HG02885 (cell line): ENCODE measurements at regions not wholly inside any gene's neighbourhood (a gene's known extent, or its start where the extent isn't known, plus 50 kb on each side); places are given as distances from the start of the nearest gene placed in this dataset.
"Not testable (repeated sequence)": the region's sequence is repeated elsewhere in the genome, so short reads cannot be mapped to it uniquely, and the experiment has no call there.

ENCODE experiments used
- ATAC-seq: cut with Tn5 transposase; IDR thresholded peaks from one replicate; pipeline ENCODE4 v1.9.1; 2021; ENCODE audit warnings: mild to moderate bottlenecking; ENCODE audit not compliant: unreplicated experiment, poor library complexity

DNA sequence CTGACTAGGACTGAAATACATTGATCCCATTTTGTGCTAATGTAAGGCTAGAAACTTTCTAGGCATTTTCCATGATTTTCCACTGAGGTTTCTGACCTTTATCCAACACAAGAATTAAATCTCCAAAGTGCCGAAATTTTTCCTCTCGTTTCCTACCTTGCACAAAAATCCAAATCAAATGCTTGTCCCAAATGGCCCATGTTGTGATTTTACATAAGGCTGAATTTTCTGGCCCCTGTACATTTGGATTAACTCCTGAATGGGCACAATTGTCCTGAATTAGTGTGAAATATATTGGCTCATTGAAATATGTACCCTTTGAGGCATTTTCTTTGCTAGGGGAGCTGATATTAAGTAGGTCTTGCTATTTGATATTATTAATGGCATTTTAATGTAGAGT, 105.6 kb upstream of the CBLB start:
- no peak for ATAC-seq

- no peak for ATAC-seq
These were observed 107.4 kb upstream of the CBLB start for GRCh38 chr3:105976196-105976595.

GRCh38 chr3:105979961-105980360, 111.1 kb upstream of the CBLB start:
- no peak for ATAC-seq

DNA sequence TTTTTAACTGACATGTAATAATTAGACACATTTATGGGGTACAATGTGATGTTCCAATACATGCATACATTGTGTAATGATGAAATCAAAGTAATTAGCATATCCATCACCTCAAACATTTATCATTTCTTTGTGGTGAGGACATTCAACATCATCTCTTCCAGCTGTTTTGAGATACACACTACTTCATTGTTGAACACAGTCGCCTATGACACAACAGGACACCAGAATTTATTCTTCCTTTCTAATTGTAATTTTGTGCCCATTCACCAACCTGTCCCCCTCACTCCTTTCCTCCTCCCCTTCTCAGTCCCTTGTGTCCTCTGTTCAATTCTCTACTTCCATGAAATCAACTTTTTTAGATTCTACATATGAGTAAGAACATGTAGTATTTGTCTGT, 113.4 kb upstream of the CBLB start:
- ATAC-seq, result no peak

- no peak for ATAC-seq
These were observed 116.0 kb upstream of the CBLB start for GRCh38 chr3:105984837-105985236.

DNA sequence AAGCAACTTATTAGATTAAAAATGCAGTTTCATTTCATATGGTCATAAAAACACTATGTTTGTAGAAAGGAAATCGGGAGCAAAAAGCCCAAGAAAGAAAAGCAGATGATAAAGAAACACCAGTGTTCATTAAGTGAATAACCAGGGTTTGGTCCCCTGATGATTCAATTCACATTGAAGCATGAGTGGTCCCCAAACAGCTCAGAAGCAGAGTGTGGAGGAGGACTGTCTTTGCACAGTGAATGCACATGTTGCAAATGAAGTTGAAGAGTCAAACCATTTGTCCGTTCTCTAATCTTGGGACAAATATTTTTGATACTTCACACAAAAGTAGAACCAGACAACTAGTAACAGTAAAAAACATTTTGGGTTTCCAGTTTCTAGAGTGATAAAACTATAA, 117.5 kb upstream of the CBLB start:
- ATAC-seq, result not testable (repeated sequence)

DNA sequence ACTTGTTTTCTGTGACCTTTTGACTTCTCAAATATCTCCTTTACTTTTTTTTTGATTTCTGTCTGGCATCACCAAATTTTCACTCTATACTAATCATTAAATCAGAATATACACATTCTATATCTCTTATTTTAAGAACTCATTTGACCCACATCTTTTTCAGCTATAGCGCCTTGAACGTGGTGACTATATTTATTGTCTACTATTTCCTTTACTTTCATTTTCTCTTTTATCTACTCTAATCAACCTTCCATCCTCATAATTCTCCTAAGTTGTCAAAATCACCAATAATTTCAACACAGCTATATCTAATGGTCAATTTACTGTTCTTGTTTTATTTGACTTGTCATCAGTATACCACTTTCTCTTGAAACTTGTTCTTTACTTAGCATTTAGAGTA, 119.0 kb upstream of the CBLB start:
- ATAC-seq, result no peak

GRCh38 chr3:105988540-105989212, 119.9 kb upstream of the CBLB start:
- no peak for ATAC-seq

- ATAC-seq, result no peak
These were observed 128.0 kb upstream of the CBLB start for GRCh38 chr3:105996781-105997180.

GRCh38 chr3:105997466-105997799, 128.6 kb upstream of the CBLB start:
- ATAC-seq, result no peak

DNA sequence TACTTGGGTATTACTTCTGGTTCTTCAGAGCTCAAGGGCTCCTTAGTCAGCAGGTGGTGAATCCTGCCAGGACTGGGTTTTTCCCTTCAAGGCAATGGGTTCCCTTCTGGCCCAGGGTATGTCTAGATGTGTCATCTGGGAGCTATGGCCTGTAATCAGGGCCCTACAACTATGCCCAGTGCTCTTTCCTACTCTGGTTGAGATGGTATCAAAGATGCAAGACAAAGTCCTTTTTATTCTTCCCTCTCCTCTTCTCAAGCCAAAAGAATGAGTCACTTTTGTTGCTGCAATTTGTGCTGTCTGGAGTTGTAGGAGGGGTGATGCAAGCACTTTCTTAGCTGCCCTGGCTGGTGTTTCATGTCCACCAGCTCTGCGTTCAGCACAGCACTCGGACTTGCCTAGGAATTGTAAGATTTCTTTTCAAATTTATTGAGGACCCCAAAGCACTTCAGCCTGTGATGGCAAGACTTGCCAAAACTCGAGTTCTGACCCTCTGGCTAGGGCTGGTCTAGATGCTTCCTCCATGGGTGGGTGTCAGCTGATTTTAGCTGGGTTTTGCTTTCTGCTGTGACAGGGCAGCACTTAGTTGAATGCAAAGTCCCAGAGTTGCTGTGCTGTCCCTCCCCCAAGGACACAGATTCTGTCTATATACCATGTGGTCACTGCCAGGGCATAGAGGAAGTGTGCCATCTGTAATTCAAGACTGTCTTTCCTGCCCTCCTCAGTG, 129.2 kb upstream of the CBLB start:
- ATAC-seq, result no peak

- no peak for ATAC-seq
These were observed 131.0 kb upstream of the CBLB start for GRCh38 chr3:105999856-106000255.

DNA sequence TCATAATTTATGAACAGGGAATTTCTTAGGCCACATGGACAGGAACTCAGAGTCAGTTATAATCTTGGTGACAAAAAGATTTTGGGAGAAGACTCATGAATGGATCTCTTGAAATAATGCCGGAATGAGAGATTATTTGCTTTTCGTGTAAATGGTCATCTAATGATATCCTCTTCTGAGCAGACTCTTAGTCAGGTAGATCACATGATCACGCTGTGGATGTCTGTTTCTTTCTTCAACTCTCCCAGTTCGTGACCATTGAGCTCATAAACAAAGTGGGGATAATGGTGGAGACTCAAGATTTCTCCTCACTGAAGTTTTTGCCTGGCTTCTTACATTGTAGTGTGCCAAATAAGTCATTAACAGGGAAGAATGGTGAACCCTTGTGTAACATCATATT, 133.1 kb upstream of the CBLB start:
- ATAC-seq, result no peak

- ATAC-seq, result no peak
These were observed 135.4 kb upstream of the CBLB start for GRCh38 chr3:106004137-106004681.

DNA sequence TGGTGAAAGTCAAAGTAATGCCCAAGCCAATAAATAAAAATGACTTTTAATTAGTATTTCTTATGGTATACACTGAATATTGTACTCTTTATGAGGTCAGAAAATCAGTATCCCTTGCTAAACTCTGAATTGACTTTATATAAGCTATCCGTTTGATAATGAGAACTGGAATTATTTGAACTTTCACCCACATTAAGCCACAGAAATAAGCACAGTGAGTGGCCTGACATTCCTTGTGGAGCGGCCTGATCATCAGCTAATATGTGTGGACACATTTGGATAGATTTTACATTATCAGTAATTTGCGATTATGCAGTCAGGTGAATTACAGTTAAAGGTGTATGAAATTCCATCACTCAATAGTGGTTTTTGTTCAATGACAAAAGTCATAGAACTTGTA, 136.0 kb upstream of the CBLB start:
- ATAC-seq, result no peak

GRCh38 chr3:106006001-106006400, 137.2 kb upstream of the CBLB start:
- ATAC-seq, result no peak

DNA sequence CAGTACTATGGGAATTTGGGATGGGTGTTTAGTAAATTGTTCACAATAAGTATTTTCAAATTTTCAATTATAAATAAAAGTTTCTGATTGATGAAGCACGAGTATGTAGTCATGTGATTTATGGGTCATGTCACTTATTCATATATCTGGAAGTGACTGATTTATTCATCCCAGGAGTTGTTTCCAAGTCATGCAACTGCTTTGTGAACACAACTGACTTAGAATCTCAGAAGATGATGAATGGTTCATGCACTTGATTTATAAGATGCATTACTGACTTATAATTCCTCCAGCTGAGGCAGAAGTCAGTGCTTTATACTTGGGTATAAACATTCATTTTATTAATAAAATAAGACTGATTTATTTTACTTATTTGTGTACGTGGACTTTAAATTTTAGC, 137.8 kb upstream of the CBLB start:
- ATAC-seq, result no peak

DNA sequence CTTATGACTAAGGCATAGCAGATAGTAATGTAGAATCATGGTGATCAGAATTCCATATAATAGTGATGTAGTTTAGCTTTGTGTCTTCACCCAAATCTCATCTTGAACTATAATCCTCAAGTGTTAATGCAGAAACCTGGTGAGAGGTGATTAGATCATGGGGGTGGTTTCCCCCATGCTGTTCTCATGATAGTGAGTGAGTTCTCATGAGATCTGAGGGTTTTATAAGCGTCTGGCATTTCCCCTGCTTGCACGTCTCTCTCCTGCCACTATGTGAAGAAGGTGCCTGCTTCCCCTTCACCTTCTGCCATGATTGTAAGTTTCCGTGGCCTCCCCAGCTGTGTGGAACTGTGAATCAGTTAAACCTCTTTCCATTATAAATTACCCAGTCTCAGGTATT, 138.7 kb upstream of the CBLB start:
- ATAC-seq, result no peak

GRCh38 chr3:106008766-106009165, 140.0 kb upstream of the CBLB start:
- ATAC-seq, result no peak

DNA sequence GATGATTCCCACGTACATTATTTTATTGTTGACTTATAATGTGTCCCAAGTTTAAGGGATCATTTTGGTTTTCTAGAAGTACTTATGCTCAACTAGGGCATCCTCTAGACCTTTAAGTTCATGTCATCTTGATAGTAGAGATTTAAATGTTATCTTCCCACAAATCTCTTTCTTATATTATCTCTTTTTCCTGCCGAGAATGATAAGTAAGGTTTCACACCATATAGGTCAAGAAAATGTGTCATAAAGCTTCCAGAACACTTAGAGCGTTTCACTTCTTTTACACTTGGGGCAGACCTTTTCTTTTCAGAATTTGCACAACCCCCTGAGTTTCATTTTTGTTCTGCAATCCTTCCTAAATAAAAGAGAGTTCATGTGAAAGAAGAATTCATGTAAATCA, 142.0 kb upstream of the CBLB start:
- no peak for ATAC-seq

DNA sequence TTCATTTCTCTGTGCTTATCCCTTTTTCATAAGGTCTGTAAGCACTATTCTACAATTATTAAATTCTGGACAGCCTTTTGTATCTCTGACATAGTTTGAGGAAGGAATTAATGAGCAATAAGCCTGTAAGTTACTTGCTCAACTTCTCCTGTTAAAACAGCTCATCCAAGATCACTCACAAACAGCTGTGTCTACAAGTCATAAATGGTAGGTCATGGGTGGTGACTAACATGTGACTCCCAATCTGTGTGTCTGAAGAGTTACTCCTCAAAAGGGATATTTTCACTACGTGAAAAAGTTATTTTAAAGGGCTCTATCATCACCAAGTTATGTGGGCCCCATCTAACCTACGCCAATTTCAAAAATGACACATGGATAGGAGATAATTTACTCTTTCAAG, 145.2 kb upstream of the CBLB start:
- ATAC-seq, result no peak

DNA sequence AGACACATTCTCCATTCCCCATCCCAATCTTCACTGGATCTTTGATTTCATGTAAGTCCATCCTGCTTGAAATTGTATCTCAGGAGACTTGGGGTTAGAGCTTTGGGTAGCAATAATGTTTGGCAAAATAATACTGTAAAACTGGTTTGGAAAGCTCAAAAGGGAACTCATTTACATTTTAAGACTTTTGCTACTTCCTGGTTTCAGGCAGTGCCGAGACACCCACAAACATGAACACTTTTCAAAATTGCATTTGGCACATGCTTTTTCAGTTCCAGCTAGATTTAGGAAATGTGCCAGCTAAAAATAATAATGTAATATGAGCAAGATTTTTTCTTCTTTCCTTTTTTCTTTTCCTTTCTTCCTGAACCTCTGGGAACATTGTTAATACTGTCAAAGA, 145.7 kb upstream of the CBLB start:
- ATAC-seq, result no peak
